ENCODE measurements at regions not wholly inside any gene's neighbourhood (a gene's known extent, or its start where the extent isn't known, plus 50 kb on each side); places are given as distances from the start of the nearest gene placed in this dataset.

GRCh38 chrX:16465081-16465876 is 184.7 kb upstream of the S100G start:
- TF ChIP-seq, protein P1, sequence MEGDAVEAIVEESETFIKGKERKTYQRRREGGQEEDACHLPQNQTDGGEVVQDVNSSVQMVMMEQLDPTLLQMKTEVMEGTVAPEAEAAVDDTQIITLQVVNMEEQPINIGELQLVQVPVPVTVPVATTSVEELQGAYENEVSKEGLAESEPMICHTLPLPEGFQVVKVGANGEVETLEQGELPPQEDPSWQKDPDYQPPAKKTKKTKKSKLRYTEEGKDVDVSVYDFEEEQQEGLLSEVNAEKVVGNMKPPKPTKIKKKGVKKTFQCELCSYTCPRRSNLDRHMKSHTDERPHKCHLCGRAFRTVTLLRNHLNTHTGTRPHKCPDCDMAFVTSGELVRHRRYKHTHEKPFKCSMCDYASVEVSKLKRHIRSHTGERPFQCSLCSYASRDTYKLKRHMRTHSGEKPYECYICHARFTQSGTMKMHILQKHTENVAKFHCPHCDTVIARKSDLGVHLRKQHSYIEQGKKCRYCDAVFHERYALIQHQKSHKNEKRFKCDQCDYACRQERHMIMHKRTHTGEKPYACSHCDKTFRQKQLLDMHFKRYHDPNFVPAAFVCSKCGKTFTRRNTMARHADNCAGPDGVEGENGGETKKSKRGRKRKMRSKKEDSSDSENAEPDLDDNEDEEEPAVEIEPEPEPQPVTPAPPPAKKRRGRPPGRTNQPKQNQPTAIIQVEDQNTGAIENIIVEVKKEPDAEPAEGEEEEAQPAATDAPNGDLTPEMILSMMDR (IDR thresholded peaks at IDR 0.05), result no peak
- Histone ChIP-seq H3K4me1 (no peaks in the 10 kb centered on the region), H3K4me3 (no peak overlapping the region), H3K27ac (no peak overlapping the region), H3K9me3 (no peaks in the 10 kb centered on the region), H3K36me3 (ENCODE audit: low read depth, missing control alignments) (no peaks in the 10 kb centered on the region), H3K27me3 (no peaks in the 10 kb centered on the region)
- DNase-seq, result no peak
- intact Hi-C loops (cut with DNase I; ENCODE audit: low total_unique reads), result no loop called here
- WGBS, 2 donors, result 75 to 86% methylated on average over 4 to 5 of the region's 5 CpGs

DNA sequence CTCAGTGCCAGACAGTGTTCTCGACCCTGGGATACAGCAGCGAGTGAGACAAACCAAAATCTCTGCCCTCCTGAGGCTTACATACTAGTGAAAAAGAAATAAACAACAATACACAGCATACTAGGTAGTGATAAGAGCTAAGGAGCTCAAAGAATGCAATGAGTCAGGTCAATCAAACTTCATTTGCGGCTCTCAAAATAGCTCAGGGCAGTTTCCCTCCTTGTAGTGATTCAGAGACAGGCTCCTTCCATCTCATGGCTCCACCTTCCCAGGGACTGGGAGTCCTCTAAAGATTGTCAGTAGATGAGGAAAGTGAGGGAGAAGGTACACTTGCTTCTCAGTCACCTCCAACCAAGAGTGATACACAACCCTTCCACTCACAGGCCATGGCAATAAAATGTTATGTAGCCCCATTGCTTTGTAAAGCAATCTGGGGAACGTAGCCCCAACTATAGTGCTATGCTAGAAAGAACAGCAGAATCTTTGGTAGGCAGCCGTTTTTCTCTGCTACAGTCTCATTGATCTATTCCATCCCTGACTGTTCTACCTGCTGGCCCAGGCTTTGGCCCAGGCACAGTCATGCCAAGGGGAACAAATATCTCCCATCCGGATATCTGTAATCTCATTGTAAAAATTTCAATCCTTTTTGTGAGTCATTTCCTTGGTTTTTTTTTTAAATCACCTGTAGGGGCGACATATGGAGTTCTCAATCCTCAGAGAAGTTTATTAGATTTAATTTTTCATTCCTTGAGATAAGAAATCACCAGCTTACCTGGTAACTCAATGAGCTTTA is 183.1 kb upstream of the S100G start:
- no peak for DNase-seq
- no peaks in the 10 kb centered on the region for H3K36me3 ChIP-seq (ENCODE audit: low read depth, missing control alignments)
- H3K4me1 ChIP-seq, result no peaks in the 10 kb centered on the region
- no peak for TF ChIP-seq POLR2A (IDR thresholded peaks at IDR 0.05)
- TF ChIP-seq, protein P1 (IDR thresholded peaks at IDR 0.05), result no peak
- H3K4me3 ChIP-seq, result no peak overlapping the region
- H3K27me3 ChIP-seq, result no peaks in the 10 kb centered on the region
- no peaks in the 10 kb centered on the region for H3K9me3 ChIP-seq
- WGBS, 2 donors, result 84 to 91% methylated on average over 5 to 7 of the region's 7 CpGs
- no peak overlapping the region for H3K27ac ChIP-seq
- intact Hi-C loops (cut with DNase I; ENCODE audit: low total_unique reads), result no loop called here

- no peak for DNase-seq
- Histone ChIP-seq H3K36me3 (ENCODE audit: low read depth, missing control alignments) (no peaks in the 10 kb centered on the region), H3K4me1 (no peaks in the 10 kb centered on the region), H3K9me3 (no peaks in the 10 kb centered on the region), H3K27ac (no peak overlapping the region), H3K4me3 (no peak overlapping the region), H3K27me3 (no peaks in the 10 kb centered on the region)
- intact Hi-C loops (cut with DNase I; ENCODE audit: low total_unique reads), result no loop called here
- 94% methylated on average over 5 of the region's 5 CpGs; no CpG with 5 or more reads in 1 of the 2 donors for WGBS, 2 donors
- no peak for TF ChIP-seq POLR2A (IDR thresholded peaks at IDR 0.05)
- TF ChIP-seq, protein P1 (IDR thresholded peaks at IDR 0.05), result no peak
These were observed 180.1 kb upstream of the S100G start for GRCh38 chrX:16469870-16470269.

DNA sequence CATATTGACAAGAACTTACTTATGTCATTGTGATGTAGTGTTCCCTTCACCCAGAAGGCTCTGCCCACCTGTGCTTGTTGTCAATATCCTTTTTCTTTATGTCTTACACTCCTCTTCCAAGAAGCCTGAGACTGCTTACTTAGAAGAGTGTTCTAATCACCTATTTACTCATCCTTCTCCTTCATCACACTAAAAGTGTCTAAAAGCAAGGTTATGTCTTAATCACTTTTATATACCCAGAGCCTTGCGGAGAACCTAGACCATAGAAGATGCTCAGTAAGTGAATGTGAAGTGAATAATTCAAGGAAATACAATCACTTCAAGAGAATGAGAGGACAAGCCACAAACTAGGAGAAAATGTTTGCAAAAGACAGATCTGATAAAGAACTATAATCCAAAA is 177.6 kb upstream of the S100G start:
- DNase-seq, result no peak
- Histone ChIP-seq H3K4me3 (no peak overlapping the region), H3K36me3 (ENCODE audit: low read depth, missing control alignments) (no peaks in the 10 kb centered on the region), H3K9me3 (no peaks in the 10 kb centered on the region), H3K27me3 (no peaks in the 10 kb centered on the region), H3K27ac (no peak overlapping the region), H3K4me1 (no peaks in the 10 kb centered on the region)
- no peak for TF ChIP-seq POLR2A (IDR thresholded peaks at IDR 0.05)
- TF ChIP-seq, protein P1 (IDR thresholded peaks at IDR 0.05), result no peak
- 94 to 100% methylated on average over 1 of the region's 1 CpG for WGBS, 2 donors
- intact Hi-C loops (cut with DNase I; ENCODE audit: low total_unique reads), result no loop called here

Measured in testis (tissue), 2 donors.